ENCODE measurements at regions not wholly inside any gene's neighbourhood (a gene's known extent, or its start where the extent isn't known, plus 50 kb on each side); places are given as distances from the start of the nearest gene placed in this dataset.

DNA sequence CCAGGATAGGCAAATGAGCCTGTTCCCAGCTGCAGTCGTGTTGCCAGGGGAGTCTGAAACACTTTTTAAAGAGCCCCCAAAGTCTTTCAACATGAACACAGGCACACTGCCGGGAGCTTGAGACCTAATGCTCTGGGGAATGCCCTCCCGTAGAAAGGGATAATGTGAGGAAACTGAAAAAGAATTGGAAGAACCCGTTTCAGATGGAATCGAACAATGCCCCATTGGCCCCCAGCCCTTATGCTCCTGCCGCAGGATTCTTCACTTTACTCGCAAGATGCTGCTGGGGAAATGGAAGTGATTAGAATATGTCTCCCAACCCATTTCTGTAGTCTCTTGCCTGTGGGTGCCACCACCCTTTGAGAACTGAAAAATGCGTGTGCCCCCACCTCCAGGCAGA lies 136.3 kb upstream of the GATA6 start:
- DNase-seq (ENCODE audit: low read depth, low spot score), result no peak
- no peaks in the 10 kb centered on the region for H3K9me1 ChIP-seq (ENCODE audit: control insufficient read depth, extremely low read depth, insufficient read depth, low read length)
- TF ChIP-seq EZH2 (IDR thresholded peaks at IDR 0.05; ENCODE audit: low read length), result no peak
- TF ChIP-seq, protein P1, sequence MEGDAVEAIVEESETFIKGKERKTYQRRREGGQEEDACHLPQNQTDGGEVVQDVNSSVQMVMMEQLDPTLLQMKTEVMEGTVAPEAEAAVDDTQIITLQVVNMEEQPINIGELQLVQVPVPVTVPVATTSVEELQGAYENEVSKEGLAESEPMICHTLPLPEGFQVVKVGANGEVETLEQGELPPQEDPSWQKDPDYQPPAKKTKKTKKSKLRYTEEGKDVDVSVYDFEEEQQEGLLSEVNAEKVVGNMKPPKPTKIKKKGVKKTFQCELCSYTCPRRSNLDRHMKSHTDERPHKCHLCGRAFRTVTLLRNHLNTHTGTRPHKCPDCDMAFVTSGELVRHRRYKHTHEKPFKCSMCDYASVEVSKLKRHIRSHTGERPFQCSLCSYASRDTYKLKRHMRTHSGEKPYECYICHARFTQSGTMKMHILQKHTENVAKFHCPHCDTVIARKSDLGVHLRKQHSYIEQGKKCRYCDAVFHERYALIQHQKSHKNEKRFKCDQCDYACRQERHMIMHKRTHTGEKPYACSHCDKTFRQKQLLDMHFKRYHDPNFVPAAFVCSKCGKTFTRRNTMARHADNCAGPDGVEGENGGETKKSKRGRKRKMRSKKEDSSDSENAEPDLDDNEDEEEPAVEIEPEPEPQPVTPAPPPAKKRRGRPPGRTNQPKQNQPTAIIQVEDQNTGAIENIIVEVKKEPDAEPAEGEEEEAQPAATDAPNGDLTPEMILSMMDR (optimal IDR thresholded peaks at IDR 0.05 in 1 of 3, IDR thresholded peaks at IDR 0.05 in 1 of 3, conservative IDR thresholded peaks at IDR 0.05 in 1 of 3; ENCODE audit: extremely low read depth in 1 of 3, insufficient read depth in 2 of 3, low read length in 3 of 3), result no peak
- H3K27ac ChIP-seq (ENCODE audit: control insufficient read depth, insufficient read depth, low read length), result peak overlapping the region; percentile 74
- no peaks in the 10 kb centered on the region for H3K36me3 ChIP-seq (ENCODE audit: control insufficient read depth in 2 of 2, extremely low read depth in 1 of 2, insufficient read depth in 2 of 2, low read length in 2 of 2)
- no peak overlapping the region for H3K9ac ChIP-seq (ENCODE audit: control insufficient read depth, extremely low read depth, insufficient read depth, low read length)
- peaks cover 15% of the 10 kb centered on the region for H3K4me1 ChIP-seq (ENCODE audit: control insufficient read depth, extremely low read depth, insufficient read depth, low read length)
- H4K20me1 ChIP-seq (ENCODE audit: control insufficient read depth, extremely low read depth, insufficient read depth, low read length), result no peaks in the 10 kb centered on the region
- no peaks in the 10 kb centered on the region for H3K27me3 ChIP-seq (ENCODE audit: control insufficient read depth, extremely low read depth, insufficient read depth, low read length)
- H3K4me2 ChIP-seq (ENCODE audit: control insufficient read depth, extremely low read depth, insufficient read depth, low read depth, low read length), result peak overlapping the region; percentile 79
- no peaks in the 10 kb centered on the region for H3K9me3 ChIP-seq (ENCODE audit: control insufficient read depth, low read depth, low read length)
- FAIRE-seq, result peak; percentile 32
- dilution Hi-C loops (cut with MboI; ENCODE audit: extremely low pct_ligation_motif_present, low sequenced_read_pairs), result no loop called here
- peak overlapping the region; percentile 43 for H2AFZ ChIP-seq (ENCODE audit: control insufficient read depth, low read length)
- no peaks in the 10 kb centered on the region for H3K79me2 ChIP-seq (ENCODE audit: control insufficient read depth, insufficient read depth, low read length)
- H3K4me3 ChIP-seq (ENCODE audit: control insufficient read depth in 2 of 3, extremely low read depth in 1 of 3, insufficient read depth in 2 of 3, low read depth in 1 of 3, low read length in 3 of 3), result no peak overlapping the region

DNA sequence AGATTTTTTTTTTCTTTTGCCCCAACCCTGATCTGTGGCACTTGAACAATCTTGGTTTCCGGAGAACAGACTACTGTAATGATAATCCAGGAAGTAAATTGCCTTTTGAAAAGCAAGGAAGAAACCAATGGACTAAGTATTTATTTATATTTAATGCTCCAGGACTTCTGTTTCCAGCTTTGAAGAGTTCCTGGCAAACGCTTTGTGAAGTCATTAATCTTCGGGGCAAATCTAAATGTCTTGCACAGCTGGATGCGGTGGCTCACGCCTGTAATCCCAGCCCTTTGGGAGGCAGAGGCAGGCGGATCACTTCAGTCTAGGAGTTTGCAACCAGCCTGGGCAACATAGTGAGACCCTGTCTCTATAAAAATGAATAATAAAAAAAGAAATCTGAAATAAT lies 135.1 kb upstream of the GATA6 start:
- Histone ChIP-seq H3K4me2 (ENCODE audit: control insufficient read depth, extremely low read depth, insufficient read depth, low read depth, low read length) (no peak overlapping the region), H3K27me3 (ENCODE audit: control insufficient read depth, extremely low read depth, insufficient read depth, low read length) (no peaks in the 10 kb centered on the region), H3K9ac (ENCODE audit: control insufficient read depth, extremely low read depth, insufficient read depth, low read length) (no peak overlapping the region), H3K27ac (ENCODE audit: control insufficient read depth, insufficient read depth, low read length) (no peak overlapping the region), H3K79me2 (ENCODE audit: control insufficient read depth, insufficient read depth, low read length) (no peaks in the 10 kb centered on the region), H2AFZ (ENCODE audit: control insufficient read depth, low read length) (no peak overlapping the region), H4K20me1 (ENCODE audit: control insufficient read depth, extremely low read depth, insufficient read depth, low read length) (no peaks in the 10 kb centered on the region), H3K36me3 (ENCODE audit: control insufficient read depth in 2 of 2, extremely low read depth in 1 of 2, insufficient read depth in 2 of 2, low read length in 2 of 2) (no peaks in the 10 kb centered on the region), H3K9me3 (ENCODE audit: control insufficient read depth, low read depth, low read length) (no peaks in the 10 kb centered on the region), H3K9me1 (ENCODE audit: control insufficient read depth, extremely low read depth, insufficient read depth, low read length) (no peaks in the 10 kb centered on the region), H3K4me1 (ENCODE audit: control insufficient read depth, extremely low read depth, insufficient read depth, low read length) (peaks cover 15% of the 10 kb centered on the region), H3K4me3 (ENCODE audit: control insufficient read depth in 2 of 3, extremely low read depth in 1 of 3, insufficient read depth in 2 of 3, low read depth in 1 of 3, low read length in 3 of 3) (no peak overlapping the region)
- dilution Hi-C loops (cut with MboI; ENCODE audit: extremely low pct_ligation_motif_present, low sequenced_read_pairs), result no loop called here
- FAIRE-seq, result no peak
- TF ChIP-seq, protein P1 (optimal IDR thresholded peaks at IDR 0.05 in 1 of 3, IDR thresholded peaks at IDR 0.05 in 1 of 3, conservative IDR thresholded peaks at IDR 0.05 in 1 of 3; ENCODE audit: extremely low read depth in 1 of 3, insufficient read depth in 2 of 3, low read length in 3 of 3), result no peak
- no peak for TF ChIP-seq EZH2 (IDR thresholded peaks at IDR 0.05; ENCODE audit: low read length)
- no peak for DNase-seq (ENCODE audit: low read depth, low spot score)

Data from keratinocyte (primary cell).